ENCODE measurements at regions not wholly inside any gene's neighbourhood (a gene's known extent, or its start where the extent isn't known, plus 50 kb on each side); places are given as distances from the start of the nearest gene placed in this dataset.

- Histone ChIP-seq H3K9ac (ENCODE audit: low read length) (no peak overlapping the region), H3K9me2 (replicated peaks; ENCODE audit: insufficient read depth, low read length) (no peaks in the 10 kb centered on the region), H3K36me3 (ENCODE audit: low read length) (no peaks in the 10 kb centered on the region), H2AFZ (ENCODE audit: low read depth, low read length, severe bottlenecking) (no peak overlapping the region), H3F3A (ENCODE audit: insufficient read depth) (no peaks in the 10 kb centered on the region), H3K79me2 (ENCODE audit: insufficient read depth, low read length) (no peaks in the 10 kb centered on the region), H4K20me1 (ENCODE audit: low read depth, low read length) (no peaks in the 10 kb centered on the region), H3K27ac (ENCODE audit: low read depth, low read length) (no peak overlapping the region), H3K4me3 (ENCODE audit: insufficient read depth, low read length, poor library complexity, severe bottlenecking) (no peak overlapping the region), H3K9me3 (ENCODE audit: insufficient read depth, low read length) (no peaks in the 10 kb centered on the region), H3K27me3 (ENCODE audit: low read length) (no peaks in the 10 kb centered on the region), H3K4me2 (ENCODE audit: low read depth, low read length, poor library complexity, severe bottlenecking) (no peak overlapping the region)
- no peak for TF ChIP-seq EZH2phosphoT487 (conservative IDR thresholded peaks at IDR 0.05; ENCODE audit: low read length)
- TF ChIP-seq, protein P1, sequence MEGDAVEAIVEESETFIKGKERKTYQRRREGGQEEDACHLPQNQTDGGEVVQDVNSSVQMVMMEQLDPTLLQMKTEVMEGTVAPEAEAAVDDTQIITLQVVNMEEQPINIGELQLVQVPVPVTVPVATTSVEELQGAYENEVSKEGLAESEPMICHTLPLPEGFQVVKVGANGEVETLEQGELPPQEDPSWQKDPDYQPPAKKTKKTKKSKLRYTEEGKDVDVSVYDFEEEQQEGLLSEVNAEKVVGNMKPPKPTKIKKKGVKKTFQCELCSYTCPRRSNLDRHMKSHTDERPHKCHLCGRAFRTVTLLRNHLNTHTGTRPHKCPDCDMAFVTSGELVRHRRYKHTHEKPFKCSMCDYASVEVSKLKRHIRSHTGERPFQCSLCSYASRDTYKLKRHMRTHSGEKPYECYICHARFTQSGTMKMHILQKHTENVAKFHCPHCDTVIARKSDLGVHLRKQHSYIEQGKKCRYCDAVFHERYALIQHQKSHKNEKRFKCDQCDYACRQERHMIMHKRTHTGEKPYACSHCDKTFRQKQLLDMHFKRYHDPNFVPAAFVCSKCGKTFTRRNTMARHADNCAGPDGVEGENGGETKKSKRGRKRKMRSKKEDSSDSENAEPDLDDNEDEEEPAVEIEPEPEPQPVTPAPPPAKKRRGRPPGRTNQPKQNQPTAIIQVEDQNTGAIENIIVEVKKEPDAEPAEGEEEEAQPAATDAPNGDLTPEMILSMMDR (IDR thresholded peaks at IDR 0.05; ENCODE audit: insufficient read depth, low read length, poor library complexity, severe bottlenecking) = no peak
Measured at GRCh38 chr2:226213717-226214116, 585.9 kb downstream of the IRS1 start.

DNA sequence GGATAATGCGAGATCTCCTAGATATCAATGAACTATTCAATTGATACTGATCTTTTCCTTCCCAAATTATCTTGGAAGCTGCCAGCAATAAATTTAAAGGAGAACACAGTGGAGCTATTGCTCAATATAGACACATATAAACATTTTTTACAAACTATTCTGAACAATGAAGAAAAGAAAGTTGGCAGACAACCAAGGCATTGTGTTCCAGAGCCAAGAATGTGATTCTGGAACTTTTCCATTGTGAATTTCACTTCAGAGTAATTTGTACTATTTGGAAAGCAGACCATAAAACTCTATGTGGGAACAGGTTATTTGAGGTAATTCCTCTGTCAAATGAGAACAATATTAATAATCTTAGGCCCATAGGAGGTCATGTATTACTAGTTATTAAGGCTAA lies 588.2 kb downstream of the IRS1 start:
- Histone ChIP-seq H3K4me2 (ENCODE audit: low read depth, low read length, poor library complexity, severe bottlenecking) (no peak overlapping the region), H3K9me3 (ENCODE audit: insufficient read depth, low read length) (no peaks in the 10 kb centered on the region), H3K9ac (ENCODE audit: low read length) (no peak overlapping the region), H3K4me3 (ENCODE audit: insufficient read depth, low read length, poor library complexity, severe bottlenecking) (no peak overlapping the region), H4K20me1 (ENCODE audit: low read depth, low read length) (no peaks in the 10 kb centered on the region), H3F3A (ENCODE audit: insufficient read depth) (no peaks in the 10 kb centered on the region), H3K27me3 (ENCODE audit: low read length) (no peaks in the 10 kb centered on the region), H3K9me2 (replicated peaks; ENCODE audit: insufficient read depth, low read length) (no peaks in the 10 kb centered on the region), H3K36me3 (ENCODE audit: low read length) (no peaks in the 10 kb centered on the region), H2AFZ (ENCODE audit: low read depth, low read length, severe bottlenecking) (no peak overlapping the region), H3K79me2 (ENCODE audit: insufficient read depth, low read length) (no peaks in the 10 kb centered on the region), H3K27ac (ENCODE audit: low read depth, low read length) (no peak overlapping the region)
- TF ChIP-seq, protein P1 (IDR thresholded peaks at IDR 0.05; ENCODE audit: insufficient read depth, low read length, poor library complexity, severe bottlenecking) = no peak
- no peak for TF ChIP-seq EZH2phosphoT487 (conservative IDR thresholded peaks at IDR 0.05; ENCODE audit: low read length)

GRCh38 chr2:226208726-226209125 lies 590.9 kb downstream of the IRS1 start:
- H3K9me3 ChIP-seq (ENCODE audit: insufficient read depth, low read length) = no peaks in the 10 kb centered on the region
- H3K9ac ChIP-seq (ENCODE audit: low read length) = no peak overlapping the region
- H3K4me2 ChIP-seq (ENCODE audit: low read depth, low read length, poor library complexity, severe bottlenecking) = no peak overlapping the region
- H4K20me1 ChIP-seq (ENCODE audit: low read depth, low read length) = no peaks in the 10 kb centered on the region
- H3K79me2 ChIP-seq (ENCODE audit: insufficient read depth, low read length) = no peaks in the 10 kb centered on the region
- H3F3A ChIP-seq (ENCODE audit: insufficient read depth) = no peaks in the 10 kb centered on the region
- H3K9me2 ChIP-seq (replicated peaks; ENCODE audit: insufficient read depth, low read length) = no peaks in the 10 kb centered on the region
- no peak overlapping the region for H3K27ac ChIP-seq (ENCODE audit: low read depth, low read length)
- H3K4me3 ChIP-seq (ENCODE audit: insufficient read depth, low read length, poor library complexity, severe bottlenecking) = no peak overlapping the region
- no peaks in the 10 kb centered on the region for H3K36me3 ChIP-seq (ENCODE audit: low read length)
- peak overlapping the region; percentile 56 for H2AFZ ChIP-seq (ENCODE audit: low read depth, low read length, severe bottlenecking)
- TF ChIP-seq EZH2phosphoT487 (conservative IDR thresholded peaks at IDR 0.05; ENCODE audit: low read length) = no peak
- TF ChIP-seq, protein P1 (IDR thresholded peaks at IDR 0.05; ENCODE audit: insufficient read depth, low read length, poor library complexity, severe bottlenecking) = no peak
- H3K27me3 ChIP-seq (ENCODE audit: low read length) = no peaks in the 10 kb centered on the region
